Hepatocyte (in vitro differentiated cells): ENCODE measurements at regions not wholly inside any gene's neighbourhood (a gene's known extent, or its start where the extent isn't known, plus 50 kb on each side); places are given as distances from the start of the nearest gene placed in this dataset.

ENCODE experiments used
- DNase-seq: peaks from one replicate; pipeline ENCODE4 v3.0.0-alpha.2; 2016; ENCODE audit warnings: low spot score
- H2AFZ ChIP-seq: fragments of 200-600 bp; sonication (generic); 2 replicates; pipeline ENCODE4 v1.6.0; 2016; ENCODE audit warnings: antibody characterized with exemption, mild to moderate bottlenecking
- H3K27ac ChIP-seq: fragments of 200-600 bp; sonication (generic); 2 replicates; pipeline ENCODE4 v1.5.1; 2016; ENCODE audit warnings: mild to moderate bottlenecking
- H3K27me3 ChIP-seq: fragments of 200-600 bp; sonication (generic); 2 replicates; pipeline ENCODE4 v1.6.1; 2016
- H3K36me3 ChIP-seq: fragments of 200-600 bp; sonication (generic); replicated peaks from 2 replicates; pipeline ENCODE4 v1.5.1; 2016; ENCODE audit warnings: low read depth; ENCODE audit not compliant: insufficient read depth
- H3K4me1 ChIP-seq: fragments of 200-600 bp; sonication (generic); 2 replicates; pipeline ENCODE4 v1.5.1; 2016; ENCODE audit warnings: mild to moderate bottlenecking, moderate library complexity; ENCODE audit not compliant: insufficient read depth
- H3K4me2 ChIP-seq: fragments of 200-600 bp; sonication (generic); 2 replicates; pipeline ENCODE4 v1.6.0; 2016
- H3K4me3 ChIP-seq: fragments of 200-600 bp; sonication (generic); 2 replicates; pipeline ENCODE4 v1.5.1; 2016; ENCODE audit warnings: mild to moderate bottlenecking
- H3K79me2 ChIP-seq: fragments of 200-600 bp; sonication (generic); 2 replicates; pipeline ENCODE4 v1.6.0; 2017; ENCODE audit warnings: mild to moderate bottlenecking
- H3K9me2 ChIP-seq: fragments of 200-600 bp; sonication (generic); replicated peaks from 2 replicates; pipeline ENCODE4 v1.6.0; 2017; ENCODE audit warnings: mild to moderate bottlenecking; ENCODE audit not compliant: insufficient read depth
- H3K9me3 ChIP-seq: fragments of 200-600 bp; sonication (generic); 2 replicates; pipeline ENCODE4 v1.5.1; 2016; ENCODE audit warnings: low read depth, mild to moderate bottlenecking
- H4K20me1 ChIP-seq: fragments of 200-600 bp; sonication (generic); 2 replicates; pipeline ENCODE4 v1.6.0; 2016; ENCODE audit warnings: mild to moderate bottlenecking; ENCODE audit not compliant: insufficient read depth, poor library complexity, severe bottlenecking
- CTCF ChIP-seq: fragments of 200-600 bp; sonication (generic); IDR thresholded peaks from 2 replicates; pipeline ENCODE4 v1.5.1; 2016; ENCODE audit warnings: antibody characterized with exemption, mild to moderate bottlenecking; ENCODE audit not compliant: poor library complexity
- EZH2 ChIP-seq: fragments of 200-600 bp; sonication (generic); IDR thresholded peaks from 2 replicates; pipeline ENCODE4 v1.6.1; 2016; ENCODE audit warnings: antibody characterized with exemption, mild to moderate bottlenecking, borderline replicate concordance
- EZH2phosphoT487 ChIP-seq: fragments of 200-600 bp; sonication (generic); IDR thresholded peaks from one replicate; pipeline ENCODE4 v1.6.1; 2018; ENCODE audit warnings: antibody characterized with exemption, mild to moderate bottlenecking, low read depth, moderate library complexity; ENCODE audit not compliant: unreplicated experiment, severe bottlenecking
- WGBS: methylation state at CpG from one replicate; pipeline ENCODE4 v1.1.6; 2016; ENCODE audit warnings: low lambda C conversion rate; ENCODE audit errors: missing lambda C conversion rate; 5-methylcytosine and 5-hydroxymethylcytosine counted together

- H3K79me2 ChIP-seq, result no peaks in the 10 kb centered on the region
- H3K4me2 ChIP-seq, result no peak overlapping the region
- no peak for DNase-seq
- no peaks in the 10 kb centered on the region for H3K27me3 ChIP-seq
- H3K4me3 ChIP-seq, result no peak overlapping the region
- no peaks in the 10 kb centered on the region for H3K4me1 ChIP-seq
- H3K9me2 ChIP-seq, result no peaks in the 10 kb centered on the region
- TF ChIP-seq CTCF, result no peak
- TF ChIP-seq EZH2phosphoT487, result no peak
- TF ChIP-seq EZH2, result no peak
- no peak overlapping the region for H2AFZ ChIP-seq
- no peaks in the 10 kb centered on the region for H3K9me3 ChIP-seq
- 61% methylated on average over 1 of the region's 1 CpG for WGBS
- no peaks in the 10 kb centered on the region for H4K20me1 ChIP-seq
- no peak overlapping the region for H3K27ac ChIP-seq
- H3K36me3 ChIP-seq, result no peaks in the 10 kb centered on the region
These were observed 55.4 kb upstream of the GRPR start for GRCh38 chrX:16067886-16068515.

- Histone ChIP-seq H3K36me3 (no peaks in the 10 kb centered on the region), H3K27ac (no peak overlapping the region), H3K4me2 (no peak overlapping the region), H3K9me2 (no peaks in the 10 kb centered on the region), H3K27me3 (no peaks in the 10 kb centered on the region), H3K4me1 (no peaks in the 10 kb centered on the region), H3K9me3 (no peaks in the 10 kb centered on the region), H4K20me1 (no peaks in the 10 kb centered on the region), H2AFZ (no peak overlapping the region), H3K79me2 (no peaks in the 10 kb centered on the region), H3K4me3 (no peak overlapping the region)
- DNase-seq, result no peak
- 94% methylated on average over 1 of the region's 1 CpG for WGBS
- TF ChIP-seq CTCF (no peak), EZH2 (no peak), EZH2phosphoT487 (no peak)
These were observed 59.4 kb upstream of the GRPR start for GRCh38 chrX:16063921-16064320.

- Histone ChIP-seq H3K4me1 (no peaks in the 10 kb centered on the region), H3K36me3 (no peaks in the 10 kb centered on the region)
- 94% methylated on average over 2 of the region's 2 CpGs for WGBS
These were observed 60.2 kb upstream of the GRPR start for GRCh38 chrX:16063141-16063540.

More at GRCh38 chrX:16063141-16063540, 60.2 kb upstream of the GRPR start:
- H3K4me3 ChIP-seq, result no peak overlapping the region
- no peaks in the 10 kb centered on the region for H3K79me2 ChIP-seq
- H3K4me2 ChIP-seq, result no peak overlapping the region
- no peak overlapping the region for H3K27ac ChIP-seq
- no peak overlapping the region for H2AFZ ChIP-seq
- no peaks in the 10 kb centered on the region for H3K27me3 ChIP-seq
- TF ChIP-seq EZH2, result no peak
- no peak for TF ChIP-seq CTCF
- H3K9me2 ChIP-seq, result no peaks in the 10 kb centered on the region
- DNase-seq, result no peak
- H3K9me3 ChIP-seq, result no peaks in the 10 kb centered on the region
- H4K20me1 ChIP-seq, result no peaks in the 10 kb centered on the region
